NCI-H748 (cell line): ENCODE measurements at regions not wholly inside any gene's neighbourhood (a gene's known extent, or its start where the extent isn't known, plus 50 kb on each side); places are given as distances from the start of the nearest gene placed in this dataset.
A peak's percentile ranks its signal among the peaks of the same experiment; 100 is the strongest.
"Not testable (repeated sequence)": the region's sequence is repeated elsewhere in the genome, so short reads cannot be mapped to it uniquely, and the experiment has no call there.

Source experiments
- DNase-seq: peaks from one replicate; lab custom pipeline; 2025; ENCODE audit not compliant: unreplicated experiment; lab: John Stamatoyannopoulos, UW

- DNase-seq, result not testable (repeated sequence)
Measured at GRCh38 chr7:142507066-142507465, 242.2 kb upstream of the PRSS1 start.

GRCh38 chr7:142506601-142507000 is 242.7 kb upstream of the PRSS1 start:
- DNase-seq, result no peak

- DNase-seq, result not testable (repeated sequence)
Measured at GRCh38 chr7:142503949-142504348, 245.3 kb upstream of the PRSS1 start.

- DNase-seq, result no peak
Measured at GRCh38 chr7:142503036-142503435, 245.2 kb upstream of the PRSS58 start.

GRCh38 chr7:142501434-142501833 is 243.6 kb upstream of the PRSS58 start:
- no peak for DNase-seq

GRCh38 chr7:142500366-142500765 is 242.5 kb upstream of the PRSS58 start:
- DNase-seq, result no peak

- DNase-seq, result no peak
Measured at GRCh38 chr7:142499635-142500034, 241.8 kb upstream of the PRSS58 start.

- no peak for DNase-seq
Measured at GRCh38 chr7:142498364-142498763, 240.5 kb upstream of the PRSS58 start.

- DNase-seq, result peak; percentile 14
Measured at GRCh38 chr7:142496545-142496991, 238.7 kb upstream of the PRSS58 start.

- not testable (repeated sequence) for DNase-seq
Measured at GRCh38 chr7:142495879-142496278, 238.0 kb upstream of the PRSS58 start.

GRCh38 chr7:142495301-142495700 is 237.4 kb upstream of the PRSS58 start:
- DNase-seq, result not testable (repeated sequence)

GRCh38 chr7:142494021-142494420 is 236.2 kb upstream of the PRSS58 start:
- DNase-seq, result no peak

- no peak for DNase-seq
Measured at GRCh38 chr7:142488842-142489241, 231.0 kb upstream of the PRSS58 start.

GRCh38 chr7:142488036-142488633 is 230.3 kb upstream of the PRSS58 start:
- no peak for DNase-seq

GRCh38 chr7:142487565-142487964 is 229.7 kb upstream of the PRSS58 start:
- not testable (repeated sequence) for DNase-seq

- no peak for DNase-seq
Measured at GRCh38 chr7:142487124-142487523, 229.3 kb upstream of the PRSS58 start.

GRCh38 chr7:142485617-142486226 is 227.9 kb upstream of the PRSS58 start:
- DNase-seq, result no peak

GRCh38 chr7:142483659-142484317 is 225.9 kb upstream of the PRSS58 start:
- DNase-seq, result no peak

GRCh38 chr7:142482891-142483658 is 225.2 kb upstream of the PRSS58 start:
- peak; percentile 40 for DNase-seq

- DNase-seq, result no peak
Measured at GRCh38 chr7:142481548-142481947, 223.7 kb upstream of the PRSS58 start.

GRCh38 chr7:142478479-142479220 is 220.8 kb upstream of the PRSS58 start:
- peak; percentile 38 for DNase-seq
